AG04450 (cell line): ENCODE measurements at regions not wholly inside any gene's neighbourhood (a gene's known extent, or its start where the extent isn't known, plus 50 kb on each side); places are given as distances from the start of the nearest gene placed in this dataset.

ENCODE experiments used
- CTCF ChIA-PET: fragments of 300-600, 350-600 bp; formaldehyde crosslinking; extraction: SDS; loops from one replicate; lab custom pipeline; 2022; ENCODE audit warnings: antibody characterized with exemption, inconsistent platforms; lab: Charles Lee
- POLR2A ChIA-PET: fragments of 350-600 bp; formaldehyde crosslinking; extraction: SDS; loops from one replicate; lab custom pipeline; 2021; ENCODE audit warnings: antibody characterized with exemption, inconsistent platforms; lab: Yijun Ruan, JAX
- DNase-seq: peaks from one replicate; pipeline ENCODE4 v3.0.0-alpha.2; 2011; ENCODE audit warnings: low read depth, low spot score
- H3K27ac ChIP-seq: one replicate; pipeline ENCODE4 v1.5.1; 2012; ENCODE audit warnings: low read depth, low read length, control low read depth
- H3K27me3 ChIP-seq: one replicate; pipeline ENCODE4 v1.6.0; 2012; ENCODE audit warnings: low read length; ENCODE audit not compliant: control insufficient read depth, insufficient read depth
- H3K4me3 ChIP-seq: 2 replicates; pipeline ENCODE4 v1.5.1; 2011; ENCODE audit warnings: mild to moderate bottlenecking, low read depth, low read length, control low read depth
- H3K9me3 ChIP-seq: 2 replicates; pipeline ENCODE4 v1.5.1; 2012; ENCODE audit warnings: low read length; ENCODE audit not compliant: control insufficient read depth, insufficient read depth
- CTCF ChIP-seq: IDR thresholded peaks from 2 replicates; pipeline ENCODE4 v1.5.1; 2011; ENCODE audit warnings: low read depth, low read length, control low read depth, inconsistent platforms

- H3K4me3 ChIP-seq = no peak overlapping the region
- ChIA-PET CTCF (no interaction called here), POLR2A (no interaction called here)
- DNase-seq = no peak
- H3K27ac ChIP-seq = no peak overlapping the region
- H3K27me3 ChIP-seq = no peaks in the 10 kb centered on the region
- H3K9me3 ChIP-seq = no peaks in the 10 kb centered on the region
- no peak for TF ChIP-seq CTCF
Observed at GRCh38 chr4:141439223-141439622, 197.2 kb upstream of the IL15 start.

- no peak overlapping the region for H3K4me3 ChIP-seq
- no peaks in the 10 kb centered on the region for H3K9me3 ChIP-seq
- H3K27ac ChIP-seq = no peak overlapping the region
- no peaks in the 10 kb centered on the region for H3K27me3 ChIP-seq
- no peak for TF ChIP-seq CTCF
- POLR2A ChIA-PET = no interaction called here
- no peak for DNase-seq
- CTCF ChIA-PET = no interaction called here
Observed at GRCh38 chr4:141447761-141448160, 188.6 kb upstream of the IL15 start.

- H3K27ac ChIP-seq = no peak overlapping the region
- no peaks in the 10 kb centered on the region for H3K9me3 ChIP-seq
- no peaks in the 10 kb centered on the region for H3K27me3 ChIP-seq
- ChIA-PET POLR2A (no interaction called here), CTCF (no interaction called here)
- no peak overlapping the region for H3K4me3 ChIP-seq
- no peak for TF ChIP-seq CTCF
- no peak for DNase-seq
Observed at GRCh38 chr4:141448490-141448889, 187.9 kb upstream of the IL15 start.

DNA sequence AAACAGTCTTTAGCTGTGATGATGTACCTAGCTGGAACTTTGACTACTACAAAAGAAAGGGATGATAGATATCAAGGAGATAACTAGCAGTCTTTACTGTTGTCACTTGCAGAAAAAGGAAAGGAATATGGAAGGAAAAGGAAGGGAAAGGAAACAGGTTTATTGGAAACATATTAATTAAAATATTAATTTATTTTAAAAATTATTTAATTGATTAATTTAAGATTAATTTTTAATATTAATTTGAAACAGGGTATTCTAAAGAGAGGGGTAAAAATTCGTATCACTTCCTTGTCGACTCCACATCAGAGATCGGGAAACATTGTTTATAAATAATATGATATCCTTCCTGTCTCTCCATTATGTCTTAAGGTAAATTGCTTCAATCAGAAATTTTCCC lies 186.5 kb upstream of the IL15 start:
- POLR2A ChIA-PET = no interaction called here
- CTCF ChIA-PET = no interaction called here
- Histone ChIP-seq H3K4me3 (no peak overlapping the region), H3K27ac (no peak overlapping the region), H3K27me3 (no peaks in the 10 kb centered on the region), H3K9me3 (no peaks in the 10 kb centered on the region)
- DNase-seq = no peak
- no peak for TF ChIP-seq CTCF

GRCh38 chr4:141455651-141456050 lies 180.7 kb upstream of the IL15 start:
- CTCF ChIA-PET = no interaction called here
- POLR2A ChIA-PET = no interaction called here
- Histone ChIP-seq H3K9me3 (no peaks in the 10 kb centered on the region), H3K27me3 (no peaks in the 10 kb centered on the region), H3K27ac (no peak overlapping the region), H3K4me3 (no peak overlapping the region)
- no peak for TF ChIP-seq CTCF
- DNase-seq = no peak
